Hepatic stellate cell (primary cell): ENCODE measurements at regions not wholly inside any gene's neighbourhood (a gene's known extent, or its start where the extent isn't known, plus 50 kb on each side); places are given as distances from the start of the nearest gene placed in this dataset.

Experiments used
- DNase-seq: peaks from one replicate; pipeline ENCODE4 v3.0.0; 2011; ENCODE audit warnings: low spot score

GRCh38 chr9:103757062-103757461 is 337.0 kb upstream of the SMC2 start:
- no peak for DNase-seq

GRCh38 chr9:103761466-103761865 is 332.6 kb upstream of the SMC2 start:
- DNase-seq, result no peak

- no peak for DNase-seq
Observed at GRCh38 chr9:103789686-103790085, 304.4 kb upstream of the SMC2 start.

- peak; percentile 16 for DNase-seq
Observed at GRCh38 chr9:103798620-103799019, 295.5 kb upstream of the SMC2 start.

GRCh38 chr9:103799959-103800358 is 294.1 kb upstream of the SMC2 start:
- DNase-seq, result no peak

- peak; percentile 5 for DNase-seq
Observed at GRCh38 chr9:103802068-103802467, 292.0 kb upstream of the SMC2 start.

- DNase-seq, result no peak
Observed at GRCh38 chr9:103803245-103803644, 290.9 kb upstream of the SMC2 start.

- DNase-seq, result peak; percentile 1
Observed at GRCh38 chr9:103804077-103804735, 289.9 kb upstream of the SMC2 start.

GRCh38 chr9:103809745-103810144 is 284.4 kb upstream of the SMC2 start:
- DNase-seq, result no peak

GRCh38 chr9:103811462-103811861 is 282.6 kb upstream of the SMC2 start:
- no peak for DNase-seq

GRCh38 chr9:103816146-103816545 is 278.0 kb upstream of the SMC2 start:
- DNase-seq, result no peak

- no peak for DNase-seq
Observed at GRCh38 chr9:103819936-103820335, 274.2 kb upstream of the SMC2 start.

- no peak for DNase-seq
Observed at GRCh38 chr9:103821115-103821514, 273.0 kb upstream of the SMC2 start.

- DNase-seq, result no peak
Observed at GRCh38 chr9:103837940-103838339, 256.2 kb upstream of the SMC2 start.

- DNase-seq, result no peak
Observed at GRCh38 chr9:103839197-103839596, 254.9 kb upstream of the SMC2 start.

GRCh38 chr9:103867886-103868285 is 226.2 kb upstream of the SMC2 start:
- DNase-seq, result no peak

- DNase-seq, result no peak
Observed at GRCh38 chr9:103872811-103873210, 221.3 kb upstream of the SMC2 start.

- no peak for DNase-seq
Observed at GRCh38 chr9:103881419-103881818, 212.7 kb upstream of the SMC2 start.

GRCh38 chr9:103889989-103890388 is 204.1 kb upstream of the SMC2 start:
- DNase-seq, result no peak

- DNase-seq, result no peak
Observed at GRCh38 chr9:103894184-103894583, 199.9 kb upstream of the SMC2 start.

GRCh38 chr9:103898550-103898949 is 195.6 kb upstream of the SMC2 start:
- DNase-seq, result no peak

- no peak for DNase-seq
Observed at GRCh38 chr9:103899866-103900265, 194.2 kb upstream of the SMC2 start.

GRCh38 chr9:103900466-103900865 is 193.6 kb upstream of the SMC2 start:
- no peak for DNase-seq

- no peak for DNase-seq
Observed at GRCh38 chr9:103902263-103902662, 191.8 kb upstream of the SMC2 start.

GRCh38 chr9:103904242-103904641 is 189.9 kb upstream of the SMC2 start:
- DNase-seq, result no peak
